Activated B cell treated with CpG ODN at 0.5 μM for 24 hours (primary cell): ENCODE measurements at regions not wholly inside any gene's neighbourhood (a gene's known extent, or its start where the extent isn't known, plus 50 kb on each side); places are given as distances from the start of the nearest gene placed in this dataset.

Experiments
- ATAC-seq: fragments of 200-7000 bp; cut with Tn5 transposase; one replicate; pipeline ENCODE4 v1.10.0; 2021; ENCODE audit warnings: low read depth, mild to moderate bottlenecking, moderate library complexity
- CTCF ChIA-PET: fragments of 350-600 bp; sonication (Branson Sonifier 250); formaldehyde crosslinking; loops from one replicate; lab custom pipeline; 2021; ENCODE audit warnings: antibody characterized with exemption; lab: Charles Lee
- POLR2A ChIA-PET: fragments of 350-600 bp; sonication (Branson Sonifier 250); formaldehyde crosslinking; loops from one replicate; lab custom pipeline; 2021; ENCODE audit warnings: antibody characterized with exemption; lab: Charles Lee
- DNase-seq: peaks from one replicate; pipeline ENCODE4 v3.0.0; 2022
- H3K27ac Mint-ChIP-seq: one replicate; pipeline ENCODE4 v1.8.0; 2020; ENCODE audit warnings: mixed read lengths
- H3K27me3 Mint-ChIP-seq: one replicate; pipeline ENCODE4 v1.8.0; 2021; ENCODE audit warnings: mixed read lengths
- H3K36me3 Mint-ChIP-seq: one replicate; pipeline ENCODE4 v1.8.0; 2021; ENCODE audit warnings: low read depth, mixed read lengths
- H3K4me1 Mint-ChIP-seq: one replicate; pipeline ENCODE4 v1.8.0; 2021; ENCODE audit warnings: mixed read lengths
- H3K4me3 Mint-ChIP-seq: one replicate; pipeline ENCODE4 v1.8.0; 2020; ENCODE audit warnings: mild to moderate bottlenecking, mixed read lengths
- H3K9me3 Mint-ChIP-seq: one replicate; pipeline ENCODE4 v1.8.0; 2020; ENCODE audit warnings: mixed read lengths
- CTCF ChIP-seq: fragments of 200-600 bp; IDR thresholded peaks from one replicate; pipeline ENCODE4 v1.8.0; 2022; ENCODE audit warnings: antibody characterized with exemption, mild to moderate bottlenecking
- intact Hi-C: fragments of 100-400 bp; cut with micrococcal nuclease; formaldehyde crosslinking; loops from one replicate; pipeline ENCODE4 v1.15.1; 2024

GRCh38 chr5:82684165-82684564 lies 393.0 kb downstream of the TMEM167A start:
- no peak overlapping the region for H3K27ac Mint-ChIP-seq
- CTCF ChIA-PET: no interaction called here
- H3K36me3 Mint-ChIP-seq: no peaks in the 10 kb centered on the region
- no peaks in the 10 kb centered on the region for H3K9me3 Mint-ChIP-seq
- no peak for TF ChIP-seq CTCF
- intact Hi-C loops: no loop called here
- ATAC-seq (no peak), DNase-seq (no peak)
- no peaks in the 10 kb centered on the region for H3K4me1 Mint-ChIP-seq
- POLR2A ChIA-PET: no interaction called here
- H3K27me3 Mint-ChIP-seq: no peaks in the 10 kb centered on the region
- no peak overlapping the region for H3K4me3 Mint-ChIP-seq

- ChIA-PET CTCF (no interaction called here), POLR2A (no interaction called here)
- H3K4me3 Mint-ChIP-seq: no peak overlapping the region
- no peak for DNase-seq
- no peaks in the 10 kb centered on the region for H3K36me3 Mint-ChIP-seq
- peaks cover 3% of the 10 kb centered on the region for H3K27me3 Mint-ChIP-seq
- no peak for ATAC-seq
- no peak overlapping the region for H3K27ac Mint-ChIP-seq
- intact Hi-C loops: no loop called here
- TF ChIP-seq CTCF: no peak
- H3K4me1 Mint-ChIP-seq: no peaks in the 10 kb centered on the region
- H3K9me3 Mint-ChIP-seq: no peaks in the 10 kb centered on the region
Measured at GRCh38 chr5:82679660-82680059, 397.5 kb downstream of the TMEM167A start.

- no peak overlapping the region for H3K27ac Mint-ChIP-seq
- no peak for ATAC-seq
- H3K9me3 Mint-ChIP-seq: no peaks in the 10 kb centered on the region
- no peak for TF ChIP-seq CTCF
- H3K36me3 Mint-ChIP-seq: no peaks in the 10 kb centered on the region
- DNase-seq: no peak
- H3K4me3 Mint-ChIP-seq: no peak overlapping the region
- H3K4me1 Mint-ChIP-seq: no peaks in the 10 kb centered on the region
- ChIA-PET CTCF (no interaction called here), POLR2A (no interaction called here)
- intact Hi-C loops: no loop called here
- H3K27me3 Mint-ChIP-seq: peaks cover 3% of the 10 kb centered on the region
Measured at GRCh38 chr5:82676661-82677060, 398.5 kb upstream of the RPS23 start.

GRCh38 chr5:82674671-82675070 lies 396.5 kb upstream of the RPS23 start:
- Mint-ChIP-seq H3K36me3 (no peaks in the 10 kb centered on the region), H3K27me3 (peaks cover 3% of the 10 kb centered on the region), H3K4me3 (no peak overlapping the region), H3K9me3 (no peaks in the 10 kb centered on the region), H3K27ac (no peak overlapping the region), H3K4me1 (no peaks in the 10 kb centered on the region)
- ChIA-PET POLR2A (no interaction called here), CTCF (no interaction called here)
- no peak for DNase-seq
- no peak for TF ChIP-seq CTCF
- intact Hi-C loops: no loop called here
- no peak for ATAC-seq

- no peaks in the 10 kb centered on the region for H3K36me3 Mint-ChIP-seq
- ATAC-seq (no peak), DNase-seq (no peak)
- no peak overlapping the region for H3K4me3 Mint-ChIP-seq
- H3K4me1 Mint-ChIP-seq: no peaks in the 10 kb centered on the region
- TF ChIP-seq CTCF: no peak
- ChIA-PET POLR2A (no interaction called here), CTCF (no interaction called here)
- H3K27me3 Mint-ChIP-seq: peaks cover 3% of the 10 kb centered on the region
- H3K27ac Mint-ChIP-seq: no peak overlapping the region
- intact Hi-C loops: no loop called here
- no peaks in the 10 kb centered on the region for H3K9me3 Mint-ChIP-seq
Measured at GRCh38 chr5:82673057-82673809, 395.1 kb upstream of the RPS23 start.
